Parathyroid adenoma (tissue), 2 donors: ENCODE measurements at regions not wholly inside any gene's neighbourhood (a gene's known extent, or its start where the extent isn't known, plus 50 kb on each side); places are given as distances from the start of the nearest gene placed in this dataset.
A peak's percentile ranks its signal among the peaks of the same experiment; 100 is the strongest.
"Not testable (repeated sequence)": the region's sequence is repeated elsewhere in the genome, so short reads cannot be mapped to it uniquely, and the experiment has no call there.

ENCODE experiments used
- H2AFZ ChIP-seq: fragments of 300-600 bp; sonication (generic); one replicate; pipeline ENCODE4 v1.7.0; 2017; ENCODE audit warnings: antibody characterized with exemption, mild to moderate bottlenecking
- H3K27ac ChIP-seq: fragments of 300-600 bp; sonication (generic); one replicate; pipeline ENCODE4 v1.7.0; 2017
- H3K27me3 ChIP-seq: fragments of 300-600 bp; sonication (generic); one replicate; pipeline ENCODE4 v1.7.0; 2017; ENCODE audit warnings: low read length; ENCODE audit not compliant: control insufficient read depth, insufficient read depth
- H3K36me3 ChIP-seq: fragments of 300-600 bp; sonication (generic); one replicate; pipeline ENCODE4 v1.7.0; 2017; ENCODE audit warnings: low read length; ENCODE audit not compliant: control insufficient read depth, insufficient read depth
- H3K4me1 ChIP-seq: fragments of 300-600 bp; sonication (generic); one replicate; pipeline ENCODE4 v1.7.0; 2017; ENCODE audit warnings: control low read depth
- H3K4me2 ChIP-seq: fragments of 300-600 bp; sonication (generic); one replicate; pipeline ENCODE4 v1.7.0; 2017; ENCODE audit warnings: low read length
- H3K4me3 ChIP-seq: fragments of 300-600 bp; sonication (generic); one replicate; pipeline ENCODE4 v1.7.0; 2017; ENCODE audit warnings: low read depth, low read length
- H3K79me2 ChIP-seq: fragments of 300-600 bp; sonication (generic); one replicate; pipeline ENCODE4 v1.7.0; 2017; ENCODE audit warnings: control low read depth
- H3K9ac ChIP-seq: fragments of 300-600 bp; sonication (generic); one replicate; pipeline ENCODE4 v1.7.0; 2017; ENCODE audit warnings: mild to moderate bottlenecking
- H3K9me3 ChIP-seq: fragments of 300-600 bp; sonication (generic); one replicate; pipeline ENCODE4 v1.7.0; 2017; ENCODE audit warnings: low read length; ENCODE audit not compliant: control insufficient read depth
- CTCF ChIP-seq: fragments of 300-600 bp; sonication (generic); IDR thresholded peaks from one replicate; pipeline ENCODE4 v1.7.0; 2017; ENCODE audit warnings: antibody characterized with exemption, mild to moderate bottlenecking
- donor health status: primary hyperparathyroidism.

- H3K27ac ChIP-seq, H3K4me1 ChIP-seq, H2AFZ ChIP-seq, H3K9ac ChIP-seq, H3K9me3 ChIP-seq, H3K36me3 ChIP-seq, H3K4me3 ChIP-seq, H3K79me2 ChIP-seq, H3K4me2 ChIP-seq, H3K27me3 ChIP-seq: not testable (repeated sequence)
These were observed 54.8 kb upstream of the ZNF30 start for GRCh38 chr19:34871911-34872310.

GRCh38 chr19:34867631-34868030 is 59.1 kb upstream of the ZNF30 start:
- TF ChIP-seq CTCF = no peak
- Histone ChIP-seq H3K79me2 (no peaks in the 10 kb centered on the region), H3K9ac (no peak overlapping the region), H2AFZ (no peak overlapping the region), H3K4me2 (no peak overlapping the region), H3K27ac (no peak overlapping the region), H3K27me3 (no peaks in the 10 kb centered on the region), H3K9me3 (no peaks in the 10 kb centered on the region), H3K36me3 (no peaks in the 10 kb centered on the region), H3K4me1 (no peaks in the 10 kb centered on the region), H3K4me3 (no peak overlapping the region)

- H3K36me3 ChIP-seq, H3K4me1 ChIP-seq, H3K9me3 ChIP-seq, H3K4me3 ChIP-seq, H2AFZ ChIP-seq, H3K9ac ChIP-seq, H3K4me2 ChIP-seq, H3K79me2 ChIP-seq, H3K27ac ChIP-seq, H3K27me3 ChIP-seq: not testable (repeated sequence)
These were observed 61.5 kb upstream of the ZNF30 start for GRCh38 chr19:34865225-34865624.

- H3K4me3 ChIP-seq, H3K4me2 ChIP-seq, H3K9ac ChIP-seq, H3K36me3 ChIP-seq, H3K79me2 ChIP-seq, H3K27ac ChIP-seq, H3K27me3 ChIP-seq, H3K9me3 ChIP-seq, H3K4me1 ChIP-seq: not testable (repeated sequence)
- peak overlapping the region; percentile 42 for H2AFZ ChIP-seq
These were observed 66.6 kb upstream of the ZNF30 start for GRCh38 chr19:34859823-34860736.

GRCh38 chr19:34859325-34859724 is 67.4 kb upstream of the ZNF30 start:
- not testable (repeated sequence) for H3K4me1 ChIP-seq, H3K9me3 ChIP-seq, H3K27me3 ChIP-seq, H3K4me3 ChIP-seq, H3K36me3 ChIP-seq, H3K27ac ChIP-seq, H3K79me2 ChIP-seq, H2AFZ ChIP-seq, H3K4me2 ChIP-seq, H3K9ac ChIP-seq

GRCh38 chr19:34856052-34856451 is 70.7 kb upstream of the ZNF30 start:
- TF ChIP-seq CTCF = no peak
- no peak overlapping the region for H3K4me2 ChIP-seq
- H3K36me3 ChIP-seq = no peaks in the 10 kb centered on the region

More at GRCh38 chr19:34856052-34856451, 70.7 kb upstream of the ZNF30 start:
- H3K27ac ChIP-seq = no peak overlapping the region
- H3K27me3 ChIP-seq = no peaks in the 10 kb centered on the region
- H2AFZ ChIP-seq = no peak overlapping the region
- H3K4me1 ChIP-seq = no peaks in the 10 kb centered on the region
- no peak overlapping the region for H3K4me3 ChIP-seq
- no peaks in the 10 kb centered on the region for H3K9me3 ChIP-seq
- no peaks in the 10 kb centered on the region for H3K79me2 ChIP-seq
- H3K9ac ChIP-seq = no peak overlapping the region
